GM23248 (cell line): ENCODE measurements at regions not wholly inside any gene's neighbourhood (a gene's known extent, or its start where the extent isn't known, plus 50 kb on each side); places are given as distances from the start of the nearest gene placed in this dataset.

Experiments used
- EZH2 ChIP-seq: fragments of 200-600 bp; sonication (generic); IDR thresholded peaks from 2 replicates; pipeline ENCODE4 v1.6.1; 2018; ENCODE audit warnings: antibody characterized with exemption, mild to moderate bottlenecking; ENCODE audit not compliant: insufficient read depth, poor library complexity, severe bottlenecking
- EZH2phosphoT487 ChIP-seq: fragments of 200-600 bp; sonication (generic); IDR thresholded peaks from 2 replicates; pipeline ENCODE4 v1.6.1; 2018; ENCODE audit warnings: antibody characterized with exemption, moderate library complexity, mild to moderate bottlenecking, low read depth; ENCODE audit not compliant: insufficient read depth

GRCh38 chr7:41255716-41256115 lies 447.2 kb downstream of the INHBA start:
- TF ChIP-seq EZH2, result no peak
- no peak for TF ChIP-seq EZH2phosphoT487
